Esophagus muscularis mucosa (tissue), 4 donors: ENCODE measurements at regions not wholly inside any gene's neighbourhood (a gene's known extent, or its start where the extent isn't known, plus 50 kb on each side); places are given as distances from the start of the nearest gene placed in this dataset.

Experiments
- CTCF ChIP-seq, 3 experiments: fragments of 200-600 bp in 2 of 3; fragments of 450-650 bp in 1 of 3; sonication (generic) in 2 of 3; IDR thresholded peaks; one replicate each; pipeline ENCODE4 v1.5.1; 2017 to 2019; ENCODE audit warnings: antibody characterized with exemption in 3 of 3, mild to moderate bottlenecking in 2 of 3, moderate library complexity in 1 of 3
- EP300 ChIP-seq: sonication (generic); formaldehyde crosslinking; IDR thresholded peaks from one replicate; pipeline ENCODE4 v1.6.1; 2017; ENCODE audit warnings: antibody characterized with exemption
- POLR2A ChIP-seq: fragments of 450-650 bp; IDR thresholded peaks from one replicate; pipeline ENCODE4 v1.6.1; 2017; ENCODE audit warnings: antibody characterized with exemption, moderate library complexity, mild to moderate bottlenecking, low read depth
- POLR2AphosphoS5 ChIP-seq, 2 donors: sonication (generic); formaldehyde crosslinking; IDR thresholded peaks; one replicate each; pipeline ENCODE4 v1.6.1; 2017; ENCODE audit warnings: antibody characterized with exemption in 2 of 2

- TF ChIP-seq CTCF (IDR thresholded peaks at IDR 0.05) (no peak), POLR2A (no peak), POLR2AphosphoS5 (IDR thresholded peaks at IDR 0.05) (no peak), EP300 (no peak)
Observed at GRCh38 chrX:7372825-7373525, 225.0 kb upstream of the PUDP start.
